Activated T-cell treated with anti-CD3 and anti-CD28 coated beads, Interleukin-2, amount 50 U/mL, for 4 hours (primary cell): ENCODE measurements at regions not wholly inside any gene's neighbourhood (a gene's known extent, or its start where the extent isn't known, plus 50 kb on each side); places are given as distances from the start of the nearest gene placed in this dataset.

Experiments used
- ATAC-seq, 2 donors: fragments of 200-7000 bp; cut with Tn5 transposase; one replicate each; pipeline ENCODE4 v1.10.0; 2021
- DNase-seq: peaks from one replicate; pipeline ENCODE4 v3.0.0-alpha.2; 2020
- H3K27me3 Mint-ChIP-seq: one replicate; pipeline ENCODE4 v1.8.0; 2021; ENCODE audit warnings: low read depth, mixed read lengths
- H3K36me3 Mint-ChIP-seq: one replicate; pipeline ENCODE4 v1.8.0; 2022; ENCODE audit warnings: mixed read lengths; ENCODE audit not compliant: insufficient read depth
- H3K4me1 Mint-ChIP-seq: one replicate; pipeline ENCODE4 v1.8.0; 2021; ENCODE audit warnings: low read depth, mixed read lengths
- H3K4me3 Mint-ChIP-seq: one replicate; pipeline ENCODE4 v1.8.0; 2021; ENCODE audit warnings: mild to moderate bottlenecking, moderate library complexity, mixed read lengths
- H3K9me3 Mint-ChIP-seq: one replicate; pipeline ENCODE4 v1.8.0; 2021; ENCODE audit warnings: mixed read lengths

DNA sequence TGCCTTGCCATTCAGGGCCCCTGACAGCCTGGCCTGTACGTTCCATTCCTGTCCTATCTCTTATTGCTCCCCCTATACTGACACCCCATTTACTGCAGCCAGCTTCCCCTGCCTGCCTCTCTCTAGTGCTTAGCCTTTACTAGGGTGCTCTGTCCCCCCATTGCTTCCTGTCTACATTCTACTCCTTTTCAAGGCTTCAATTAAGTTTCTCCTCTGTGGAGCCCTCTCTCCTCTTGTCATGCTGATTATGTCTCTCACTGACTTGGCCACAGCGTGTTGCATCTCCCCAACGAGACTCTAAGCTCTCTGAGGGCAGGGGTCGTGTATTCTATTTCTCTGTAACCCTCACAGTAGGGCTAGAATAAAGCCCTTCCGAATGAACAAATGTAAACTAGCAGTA, 185.2 kb downstream of the RPLP1 start:
- Mint-ChIP-seq H3K27me3 (peaks cover 6% of the 10 kb centered on the region), H3K36me3 (no peaks in the 10 kb centered on the region), H3K4me1 (peaks cover 2% of the 10 kb centered on the region), H3K9me3 (peaks cover 22% of the 10 kb centered on the region), H3K4me3 (no peak overlapping the region)
- no peak for DNase-seq
- no peak for ATAC-seq

DNA sequence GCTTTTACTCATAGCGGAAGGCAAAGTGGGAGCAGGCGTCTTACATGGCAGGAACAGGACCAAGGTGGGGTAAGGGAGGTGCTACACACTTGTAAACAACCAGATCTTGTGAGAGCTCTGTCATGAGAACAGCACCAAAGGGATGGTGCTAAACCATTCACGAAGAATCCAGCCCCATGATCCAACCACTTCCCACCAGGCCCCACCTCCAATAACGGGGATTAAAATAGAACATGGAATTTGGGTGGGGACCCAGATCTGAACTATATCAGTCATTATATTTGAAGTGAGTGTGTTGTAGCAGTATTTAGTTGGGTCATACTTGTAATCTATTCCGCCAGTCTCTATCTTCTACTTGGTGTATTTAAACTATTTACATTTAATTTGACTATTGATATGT, 190.9 kb downstream of the RPLP1 start:
- H3K27me3 Mint-ChIP-seq = no peaks in the 10 kb centered on the region
- H3K4me1 Mint-ChIP-seq = no peaks in the 10 kb centered on the region
- ATAC-seq = no peak
- DNase-seq = no peak
- H3K9me3 Mint-ChIP-seq = peaks cover 22% of the 10 kb centered on the region
- no peaks in the 10 kb centered on the region for H3K36me3 Mint-ChIP-seq
- H3K4me3 Mint-ChIP-seq = no peak overlapping the region

DNA sequence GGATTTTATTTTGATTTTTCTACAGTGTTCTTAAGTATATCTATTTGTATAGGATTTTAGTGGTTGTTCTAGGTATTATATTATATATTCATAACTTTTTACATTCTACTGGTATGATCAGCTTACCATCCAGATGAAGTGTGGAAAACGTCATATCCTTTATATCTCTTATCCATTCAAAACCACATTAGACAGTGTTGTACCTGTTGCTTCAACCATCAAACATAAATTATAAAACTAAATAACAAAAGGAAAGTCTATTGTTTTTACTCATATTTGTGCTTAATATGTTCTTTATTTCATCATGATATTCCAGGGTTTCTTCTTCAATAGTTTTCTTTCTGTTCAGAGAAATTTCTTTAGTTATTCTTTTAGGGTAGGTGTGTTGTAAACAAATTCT, 191.4 kb downstream of the RPLP1 start:
- Mint-ChIP-seq H3K9me3 (peaks cover 22% of the 10 kb centered on the region), H3K36me3 (no peaks in the 10 kb centered on the region), H3K27me3 (no peaks in the 10 kb centered on the region), H3K4me3 (no peak overlapping the region), H3K4me1 (peaks cover 2% of the 10 kb centered on the region)
- DNase-seq = no peak
- no peak for ATAC-seq

DNA sequence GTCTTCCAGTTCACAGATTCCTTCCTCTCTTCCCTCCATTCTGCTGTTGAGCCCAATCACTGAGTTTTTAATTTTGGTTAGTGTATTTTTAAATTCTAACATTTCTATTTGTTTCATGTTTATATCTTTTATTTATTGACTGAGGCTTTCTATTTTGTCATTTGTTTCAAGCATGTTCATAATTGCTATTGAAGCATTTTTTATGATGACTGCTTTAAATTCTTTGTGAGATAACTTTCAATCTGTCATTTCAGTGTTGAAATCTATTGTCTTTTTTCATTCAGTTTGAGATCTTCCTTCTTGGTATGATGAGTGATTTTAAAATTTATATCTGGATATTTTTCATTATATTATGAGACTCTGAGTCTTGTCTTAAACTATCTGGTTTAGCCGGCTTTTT, 192.3 kb downstream of the RPLP1 start:
- ATAC-seq (no peak), DNase-seq (no peak)
- Mint-ChIP-seq H3K36me3 (no peaks in the 10 kb centered on the region), H3K4me1 (peaks cover 2% of the 10 kb centered on the region), H3K4me3 (no peak overlapping the region), H3K27me3 (no peaks in the 10 kb centered on the region), H3K9me3 (peaks cover 21% of the 10 kb centered on the region)

DNA sequence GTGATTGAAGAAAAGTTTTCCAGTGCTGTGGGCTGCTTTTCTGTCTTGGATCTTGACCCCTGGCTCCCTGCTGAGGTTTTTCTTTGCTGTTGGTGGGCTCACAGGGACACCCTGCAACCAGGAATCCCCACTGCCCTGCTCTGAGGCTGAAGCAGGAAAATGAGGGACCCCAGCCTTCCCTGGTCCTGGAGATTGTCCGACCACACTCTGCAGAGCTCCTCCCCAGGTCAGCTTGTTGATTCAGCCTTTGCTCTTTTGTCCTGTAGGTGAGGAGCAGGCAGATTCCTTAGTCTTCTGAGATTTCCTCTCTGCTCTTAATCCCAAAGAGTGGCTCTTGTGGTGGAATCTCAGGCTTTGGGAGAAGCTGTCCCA, 194.5 kb downstream of the RPLP1 start:
- no peaks in the 10 kb centered on the region for H3K27me3 Mint-ChIP-seq
- peaks cover under 1% of the 10 kb centered on the region for H3K9me3 Mint-ChIP-seq
- DNase-seq (no peak), ATAC-seq (no peak)
- no peaks in the 10 kb centered on the region for H3K36me3 Mint-ChIP-seq
- no peak overlapping the region for H3K4me3 Mint-ChIP-seq
- H3K4me1 Mint-ChIP-seq = peaks cover 4% of the 10 kb centered on the region

DNA sequence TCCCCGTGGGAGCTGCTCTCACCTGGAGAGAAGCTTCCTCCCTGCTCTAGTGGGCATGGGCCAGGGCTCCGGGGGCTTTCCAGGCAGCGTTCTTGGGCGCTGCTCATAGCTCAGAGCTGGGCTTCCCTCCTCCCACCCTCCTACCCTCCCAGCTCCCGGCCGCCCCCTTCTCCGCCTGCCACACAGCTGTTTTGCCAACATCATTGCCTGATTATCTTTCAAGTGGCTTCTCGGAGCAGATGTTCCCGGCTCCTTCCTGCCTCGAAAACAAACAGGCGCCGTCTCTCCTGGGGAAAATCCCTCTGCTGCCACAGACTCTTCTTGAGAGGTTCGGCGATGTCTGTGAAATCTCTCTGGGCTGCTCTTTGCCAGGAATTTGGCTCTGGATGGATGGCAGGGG, 195.6 kb downstream of the RPLP1 start:
- Mint-ChIP-seq H3K9me3 (no peaks in the 10 kb centered on the region), H3K4me1 (peaks cover 10% of the 10 kb centered on the region), H3K27me3 (no peaks in the 10 kb centered on the region), H3K36me3 (no peaks in the 10 kb centered on the region), H3K4me3 (no peak overlapping the region)
- ATAC-seq (no peak), DNase-seq (no peak)

DNA sequence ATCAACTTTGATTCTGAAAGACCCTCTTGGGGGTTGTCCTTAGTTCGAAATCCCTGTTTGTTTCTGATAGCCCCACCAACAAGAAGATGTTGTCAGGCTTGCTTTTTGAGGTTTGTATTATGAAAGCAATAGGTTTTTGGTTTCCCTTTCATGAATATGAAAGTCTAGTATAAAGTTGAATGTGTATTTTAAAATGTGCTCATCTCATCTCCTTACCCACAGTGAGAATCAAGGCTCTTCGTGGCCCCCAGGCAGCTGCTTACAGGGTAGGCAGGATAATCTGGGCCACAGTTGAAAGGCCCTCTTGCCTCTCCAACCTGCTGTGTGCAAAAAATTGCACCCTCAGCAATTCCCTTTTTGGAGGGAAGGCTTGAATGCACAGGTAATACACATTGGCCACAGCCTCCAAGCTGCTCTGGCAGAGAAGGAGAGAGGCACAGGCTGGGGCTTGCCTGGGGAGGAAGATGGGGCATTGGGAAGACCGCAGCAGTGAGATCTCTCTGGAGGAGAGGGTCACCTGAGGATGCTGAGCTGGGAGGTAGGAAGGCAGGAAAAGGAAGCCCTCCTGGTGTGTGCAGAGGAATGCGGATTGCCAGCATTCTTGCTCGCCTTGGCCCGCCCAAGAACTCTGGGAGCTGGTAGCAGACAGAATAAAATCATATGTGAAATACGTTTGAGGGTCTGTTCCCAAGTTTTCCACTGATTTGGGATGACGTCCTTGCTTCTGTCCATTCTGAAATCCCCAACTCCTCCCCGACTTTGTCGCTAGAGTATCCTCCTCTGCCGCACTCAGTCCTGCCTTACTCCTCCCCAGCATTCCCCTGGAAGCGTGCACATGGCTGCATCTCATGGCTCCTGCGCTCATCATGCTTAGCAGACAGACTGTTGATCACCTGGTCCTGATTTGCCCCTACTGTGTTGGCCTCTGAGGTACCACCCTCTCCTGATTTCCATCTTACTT, 196.4 kb downstream of the RPLP1 start:
- peaks cover 10% of the 10 kb centered on the region for H3K4me1 Mint-ChIP-seq
- no peaks in the 10 kb centered on the region for H3K27me3 Mint-ChIP-seq
- no peaks in the 10 kb centered on the region for H3K36me3 Mint-ChIP-seq
- H3K4me3 Mint-ChIP-seq = no peak overlapping the region
- ATAC-seq (no peak), DNase-seq (no peak)
- H3K9me3 Mint-ChIP-seq = no peaks in the 10 kb centered on the region

DNA sequence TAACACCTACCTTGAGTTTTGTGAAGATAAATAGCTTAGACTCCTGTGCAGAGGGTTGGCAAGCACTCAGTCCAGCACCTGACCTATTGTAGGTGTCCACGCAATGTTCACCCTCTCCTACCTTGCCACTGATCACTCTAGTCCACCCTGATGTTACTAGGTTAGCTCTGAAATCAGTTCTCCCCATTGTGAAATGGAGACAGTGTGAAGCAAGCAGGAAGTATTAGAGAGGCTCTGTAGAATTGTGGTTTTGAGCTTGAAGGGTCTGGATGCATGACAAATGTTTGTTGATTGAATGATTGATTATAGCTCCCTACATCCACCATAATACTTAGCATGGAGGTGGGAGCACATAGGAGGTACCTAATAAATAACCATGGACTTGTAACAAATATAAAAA, 199.7 kb downstream of the RPLP1 start:
- Mint-ChIP-seq H3K9me3 (no peaks in the 10 kb centered on the region), H3K4me1 (peaks cover 10% of the 10 kb centered on the region), H3K36me3 (peaks cover 1% of the 10 kb centered on the region), H3K4me3 (no peak overlapping the region), H3K27me3 (peaks cover 3% of the 10 kb centered on the region)
- DNase-seq = no peak
- no peak for ATAC-seq

DNA sequence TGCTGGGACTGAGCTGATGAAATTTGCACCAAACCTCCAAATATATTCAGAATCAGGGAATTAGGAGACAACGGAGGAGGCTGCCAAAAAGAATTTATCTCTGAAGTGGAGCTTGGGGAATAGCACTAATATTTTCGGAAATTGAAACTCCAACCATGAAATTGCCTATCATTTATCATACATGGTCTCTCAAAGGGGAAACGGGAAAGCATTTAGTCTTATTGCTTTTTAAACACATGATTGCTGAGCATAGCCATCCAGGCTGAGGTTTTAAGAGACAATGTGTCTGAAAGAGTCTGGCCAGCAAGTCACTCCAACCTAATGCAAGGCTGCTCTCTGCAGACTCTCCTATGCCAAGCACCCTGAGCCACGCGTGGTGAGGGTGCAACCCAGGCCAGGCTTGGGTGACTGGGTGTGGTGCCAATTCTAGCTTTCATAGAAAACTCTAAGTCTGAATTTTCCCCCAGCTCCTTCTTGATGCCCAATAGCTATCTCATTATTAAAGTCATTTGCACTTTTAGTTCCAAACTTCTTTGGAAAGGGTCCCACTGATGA, 200.2 kb downstream of the RPLP1 start:
- Mint-ChIP-seq H3K4me3 (no peak overlapping the region), H3K27me3 (peaks cover 3% of the 10 kb centered on the region), H3K36me3 (peaks cover 1% of the 10 kb centered on the region), H3K9me3 (no peaks in the 10 kb centered on the region), H3K4me1 (peaks cover 10% of the 10 kb centered on the region)
- DNase-seq (no peak), ATAC-seq (no peak)

DNA sequence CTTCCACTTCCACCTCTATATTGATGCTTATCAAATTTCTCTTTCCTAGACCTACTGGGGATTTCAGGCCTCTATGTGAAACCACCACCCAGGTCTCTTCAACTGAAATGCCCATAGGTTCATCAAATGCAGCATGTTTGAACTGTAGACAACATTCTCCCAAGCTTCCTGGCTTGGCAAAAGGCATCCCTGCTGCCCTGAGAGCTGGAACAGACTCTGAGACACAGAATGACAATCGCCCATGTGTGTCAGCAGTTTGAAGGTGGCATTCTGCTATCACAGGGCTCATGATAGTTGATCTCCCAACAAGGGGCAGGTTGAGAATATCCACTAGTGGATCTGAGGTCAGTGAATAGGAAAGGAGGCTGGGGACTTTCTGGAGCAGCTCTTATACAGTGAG, 200.7 kb downstream of the RPLP1 start:
- ATAC-seq = no peak
- peaks cover 1% of the 10 kb centered on the region for H3K36me3 Mint-ChIP-seq
- peaks cover 3% of the 10 kb centered on the region for H3K27me3 Mint-ChIP-seq
- H3K9me3 Mint-ChIP-seq = no peaks in the 10 kb centered on the region
- H3K4me3 Mint-ChIP-seq = no peak overlapping the region
- DNase-seq = no peak
- H3K4me1 Mint-ChIP-seq = peaks cover 10% of the 10 kb centered on the region

DNA sequence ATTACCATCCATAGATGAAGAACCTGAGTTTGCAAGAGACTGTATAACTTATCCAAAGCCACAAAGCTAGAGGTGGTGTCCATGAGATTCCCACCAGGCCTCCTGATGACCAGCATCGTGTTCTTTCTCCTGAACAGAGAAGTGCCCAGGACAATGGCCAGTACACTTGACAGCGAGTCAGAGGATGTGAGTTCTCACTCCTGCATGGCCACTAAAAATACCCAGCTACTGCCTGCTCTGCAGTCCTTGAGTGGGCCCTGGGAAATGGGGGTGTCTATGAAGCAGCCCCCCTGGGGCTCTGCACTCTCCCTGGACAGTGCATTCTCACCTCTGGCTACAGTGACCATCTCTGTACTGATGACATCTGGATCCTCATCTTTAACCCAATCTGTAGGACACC, 201.2 kb downstream of the RPLP1 start:
- H3K4me3 Mint-ChIP-seq = no peak overlapping the region
- DNase-seq (no peak), ATAC-seq (no peak)
- peaks cover 5% of the 10 kb centered on the region for H3K27me3 Mint-ChIP-seq
- H3K9me3 Mint-ChIP-seq = no peaks in the 10 kb centered on the region
- peaks cover 1% of the 10 kb centered on the region for H3K36me3 Mint-ChIP-seq
- H3K4me1 Mint-ChIP-seq = peaks cover 8% of the 10 kb centered on the region

DNA sequence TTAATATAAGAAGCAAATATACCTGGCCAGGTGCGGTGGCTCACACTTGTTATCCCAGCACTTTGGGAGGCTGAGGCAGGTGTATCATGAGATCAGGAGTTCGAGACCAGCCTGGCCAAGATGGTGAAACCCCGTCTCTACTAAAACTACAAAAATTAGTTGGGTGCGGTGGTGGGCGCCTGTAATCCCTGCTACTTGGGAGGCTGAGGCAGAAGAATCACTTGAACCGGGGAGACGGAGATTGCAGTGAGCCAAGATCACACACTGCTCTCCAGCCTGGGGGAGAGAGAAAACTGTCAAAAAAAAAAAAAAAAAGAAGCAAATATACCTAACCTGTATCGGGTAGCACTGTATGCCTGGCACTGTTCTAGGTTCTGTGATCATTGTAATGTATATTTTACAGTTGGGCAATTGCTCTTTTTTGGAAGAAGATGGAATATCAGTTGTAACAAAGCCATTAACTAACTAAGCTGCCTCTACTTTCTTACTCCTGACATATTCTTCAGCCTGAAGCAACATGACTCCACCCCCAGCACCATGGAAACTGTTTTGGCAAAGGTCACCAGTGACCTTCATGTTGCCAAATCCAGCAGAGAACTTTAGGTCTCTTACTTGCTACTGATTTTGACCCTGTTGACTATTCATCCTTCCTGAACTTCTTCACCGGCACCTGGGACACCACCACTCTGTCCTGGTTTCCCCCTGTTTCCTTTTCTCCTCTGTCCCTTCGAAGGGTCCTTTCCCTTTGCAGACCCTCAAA, 203.8 kb downstream of the RPLP1 start:
- Mint-ChIP-seq H3K4me1 (peaks cover 8% of the 10 kb centered on the region), H3K9me3 (no peaks in the 10 kb centered on the region), H3K36me3 (peaks cover 1% of the 10 kb centered on the region), H3K27me3 (peaks cover 5% of the 10 kb centered on the region), H3K4me3 (no peak overlapping the region)
- ATAC-seq (no peak), DNase-seq (no peak)

DNA sequence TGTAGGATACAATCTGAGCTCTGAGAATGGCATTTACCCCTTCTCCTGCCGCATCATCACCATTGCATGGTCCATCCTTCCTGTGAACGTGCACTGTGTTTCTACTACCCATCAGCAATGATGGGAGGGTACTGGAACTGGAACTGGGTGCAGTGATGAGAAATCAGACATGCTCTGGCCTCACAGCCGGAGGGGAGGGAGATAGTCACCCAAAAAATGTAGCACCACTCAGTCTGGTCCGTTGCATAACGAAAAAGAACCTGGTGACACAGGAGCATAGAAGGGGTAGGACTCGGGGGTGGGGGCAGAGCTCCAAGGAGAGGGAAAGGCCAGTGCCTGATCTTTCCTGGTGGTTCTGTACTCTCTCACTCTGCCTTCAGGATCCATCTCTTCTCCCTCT, 205.0 kb downstream of the RPLP1 start:
- H3K27me3 Mint-ChIP-seq = peaks cover 5% of the 10 kb centered on the region
- no peak overlapping the region for H3K4me3 Mint-ChIP-seq
- peaks cover 1% of the 10 kb centered on the region for H3K36me3 Mint-ChIP-seq

DNA sequence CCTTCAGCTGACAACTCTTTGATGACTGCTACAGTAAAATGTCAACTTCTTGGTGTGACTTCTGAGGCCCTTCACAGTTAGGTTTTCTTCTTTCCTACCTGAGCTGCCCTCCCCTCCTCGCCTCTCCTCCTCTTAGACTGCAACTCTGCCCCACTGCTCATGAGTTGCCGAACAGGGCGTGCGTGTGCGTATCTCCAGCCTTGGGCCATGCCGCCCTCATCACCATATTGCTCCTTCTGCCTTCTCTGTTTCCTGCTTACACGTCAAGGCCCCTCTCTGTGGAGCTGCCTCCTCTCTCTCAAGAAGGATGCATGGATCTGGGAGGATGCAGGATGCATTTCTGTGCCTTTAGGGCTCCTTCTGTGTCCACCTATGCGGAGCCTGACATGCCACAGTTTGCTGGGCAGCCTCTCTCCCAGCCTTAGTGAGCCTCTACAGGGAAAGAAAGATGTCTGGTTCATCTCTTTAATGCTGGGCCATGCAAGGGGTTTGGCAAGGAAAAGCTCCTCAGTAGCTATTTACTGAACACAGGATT, 205.9 kb downstream of the RPLP1 start:
- DNase-seq = no peak
- H3K4me1 Mint-ChIP-seq = no peaks in the 10 kb centered on the region
- H3K36me3 Mint-ChIP-seq = peaks cover 1% of the 10 kb centered on the region
- H3K9me3 Mint-ChIP-seq = no peaks in the 10 kb centered on the region
- no peak for ATAC-seq
- peaks cover 5% of the 10 kb centered on the region for H3K27me3 Mint-ChIP-seq
- no peak overlapping the region for H3K4me3 Mint-ChIP-seq

More for the DNA sequence above, 205.0 kb downstream of the RPLP1 start:
- no peak for DNase-seq
- Mint-ChIP-seq H3K4me1 (peaks cover 1% of the 10 kb centered on the region), H3K9me3 (no peaks in the 10 kb centered on the region)
- ATAC-seq = no peak
